Left ventricle myocardium superior (tissue), 1 donor: ENCODE measurements at regions not wholly inside any gene's neighbourhood (a gene's known extent, or its start where the extent isn't known, plus 50 kb on each side); places are given as distances from the start of the nearest gene placed in this dataset.

Experiments
- ATAC-seq: fragments of 200-7000 bp; cut with Tn5 transposase; one replicate; pipeline ENCODE4 v1.9.1; 2020; ENCODE audit warnings: mild to moderate bottlenecking, moderate library complexity
- DNase-seq: peaks from one replicate; pipeline ENCODE4 v3.0.0-alpha.2; 2020
- intact Hi-C: fragments of 100-400 bp; cut with micrococcal nuclease; formaldehyde crosslinking; loops from one replicate; pipeline ENCODE4 v1.11.0; 2022
- donor health status: DM: no; HTN: yes; CAD: no; lungs with severe emphysema.

- ATAC-seq (no peak), DNase-seq (no peak)
- intact Hi-C loops, result no loop called here
These were observed 51.0 kb upstream of the L3MBTL3 start for GRCh38 chr6:129967427-129967826.

DNA sequence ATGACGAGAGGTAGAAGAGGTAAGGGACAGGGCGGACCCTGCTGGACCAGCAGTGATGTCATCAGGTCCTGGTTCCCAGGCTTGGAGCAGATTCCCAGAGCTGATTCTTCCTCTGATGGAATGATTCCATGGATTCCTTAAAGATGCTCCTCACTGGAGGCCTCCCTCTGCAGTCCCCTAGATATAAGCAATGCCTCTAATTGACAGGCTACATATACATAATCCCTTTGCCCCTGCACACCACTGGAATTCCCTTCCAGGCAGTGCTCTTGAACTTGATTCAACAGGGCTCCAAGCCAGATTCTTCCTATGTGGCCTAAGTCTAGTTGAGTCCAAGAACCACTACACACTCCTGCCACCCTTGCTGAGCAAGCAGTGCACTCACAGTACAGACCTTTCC is 52.3 kb upstream of the L3MBTL3 start:
- intact Hi-C loops, result no loop called here
- DNase-seq (no peak), ATAC-seq (no peak)

GRCh38 chr6:129965096-129965495 is 53.3 kb upstream of the L3MBTL3 start:
- DNase-seq (no peak), ATAC-seq (no peak)
- intact Hi-C loops, result no loop called here

DNA sequence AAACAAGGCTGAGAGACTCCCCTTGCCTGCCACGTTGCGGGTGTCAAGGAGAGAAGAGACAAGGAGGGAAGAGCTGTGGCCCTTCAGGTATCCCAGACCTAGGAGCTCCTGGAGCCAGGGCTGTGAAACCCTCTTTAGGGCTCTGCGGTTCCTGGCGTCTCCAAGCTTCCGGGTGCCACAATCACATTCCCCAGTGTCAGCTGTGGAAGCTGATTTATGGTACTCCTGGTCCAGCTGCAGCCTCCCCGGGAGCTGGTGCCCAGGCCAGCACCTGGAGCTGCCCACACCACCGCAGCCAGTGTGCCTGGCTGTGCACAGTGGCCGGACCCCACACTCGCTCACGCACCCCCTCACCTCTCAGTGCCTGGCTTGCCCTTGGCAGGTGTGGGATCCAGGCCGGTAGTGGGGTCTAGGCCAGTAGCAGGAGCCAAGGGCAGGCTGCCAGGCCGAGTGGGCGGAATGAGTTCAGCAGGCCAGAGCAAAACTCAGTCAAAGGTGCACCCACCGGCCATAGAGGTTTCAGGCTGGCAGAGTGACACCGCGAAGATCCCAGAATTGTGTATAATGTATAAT is 58.9 kb upstream of the L3MBTL3 start:
- ATAC-seq, result no peak
- DNase-seq, result no peak
- intact Hi-C loops, result no loop called here

DNA sequence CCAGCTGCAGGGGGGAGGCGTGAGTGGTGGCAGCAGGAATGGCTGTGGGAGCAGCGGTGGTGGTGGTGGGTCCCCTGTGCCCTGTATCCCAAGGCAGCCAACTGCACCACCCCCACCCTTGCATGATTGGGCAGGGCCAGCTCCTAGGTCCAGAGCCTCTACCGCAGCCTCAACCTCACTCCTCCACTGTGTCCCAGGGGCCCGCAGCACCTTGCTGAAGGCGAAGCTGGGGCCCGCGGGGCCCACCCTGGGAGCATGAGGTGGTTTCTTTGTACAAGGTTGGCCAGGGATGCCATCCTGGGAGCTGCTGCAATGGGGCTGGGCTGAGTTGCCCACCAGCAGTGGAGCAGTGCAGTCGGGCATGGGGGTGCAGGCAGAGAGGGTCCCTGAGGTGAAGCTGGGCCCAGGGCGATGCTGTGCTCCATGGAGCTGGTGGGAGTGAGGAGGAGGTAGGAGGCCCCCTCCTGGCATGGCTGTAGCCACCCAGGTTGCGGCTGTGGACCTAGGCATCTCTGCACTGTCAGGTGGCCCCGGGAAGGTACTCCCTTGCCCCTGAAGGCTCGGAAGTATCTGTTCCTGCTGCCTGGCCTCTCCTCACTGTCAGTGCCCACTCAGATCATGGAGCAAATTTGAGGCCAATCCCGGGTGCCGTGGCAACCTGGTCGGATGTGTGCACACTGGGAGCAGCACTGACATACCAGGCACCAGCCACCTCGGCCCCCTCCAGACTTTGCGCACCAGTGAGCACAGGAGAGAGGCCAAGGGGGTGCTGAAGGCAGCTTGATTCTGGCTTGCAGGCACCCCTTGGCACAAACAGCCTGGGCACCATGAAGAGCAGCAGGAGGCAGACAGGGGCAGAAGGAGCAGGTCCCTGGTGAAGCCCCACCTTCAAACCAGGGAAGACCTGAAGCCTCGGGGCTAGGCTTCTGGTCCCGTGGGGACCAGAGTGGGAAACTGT is 60.2 kb upstream of the L3MBTL3 start:
- intact Hi-C loops, result no loop called here
- DNase-seq (no peak), ATAC-seq (no peak)

DNA sequence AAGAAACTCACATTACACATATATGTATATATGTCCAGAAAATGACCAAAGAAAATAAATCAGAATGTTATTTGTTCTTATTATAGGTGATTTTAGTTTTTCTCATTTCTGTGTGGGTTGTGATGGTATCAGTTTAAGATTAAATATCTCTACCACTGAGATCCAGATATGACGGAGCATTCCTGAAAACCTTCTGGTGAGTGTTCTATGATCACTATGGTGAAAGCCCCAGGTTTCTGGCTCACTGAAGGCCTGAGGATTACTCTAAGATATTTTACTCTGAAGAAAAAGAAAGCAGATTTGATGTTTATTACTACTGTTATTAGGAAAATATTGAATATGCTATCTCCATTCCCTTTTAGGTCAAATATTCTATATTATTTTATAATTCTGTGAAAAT is 62.8 kb upstream of the L3MBTL3 start:
- ATAC-seq (no peak), DNase-seq (no peak)
- intact Hi-C loops, result no loop called here

- DNase-seq, result no peak
- ATAC-seq, result no peak
- intact Hi-C loops, result no loop called here
These were observed 63.5 kb upstream of the L3MBTL3 start for GRCh38 chr6:129954749-129955431.

DNA sequence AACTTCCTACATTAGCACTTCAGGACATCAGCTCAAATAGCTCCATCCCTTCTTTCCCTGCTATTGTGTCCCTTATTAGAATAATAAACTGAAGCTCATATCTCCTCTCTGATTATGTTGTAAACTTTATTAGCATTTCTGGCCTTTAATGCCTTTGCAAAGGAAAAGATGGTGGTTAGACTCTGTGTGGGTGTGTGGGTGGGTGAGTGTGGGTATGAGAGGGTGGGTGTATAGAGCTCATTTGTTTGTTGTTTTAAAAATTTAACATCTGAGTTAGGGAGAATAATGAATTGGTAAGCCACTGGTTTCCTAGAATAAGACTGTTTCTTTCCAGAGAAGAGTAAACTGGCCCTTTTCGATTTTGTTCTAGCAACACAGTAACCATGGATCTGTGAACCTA is 70.6 kb upstream of the L3MBTL3 start:
- intact Hi-C loops, result no loop called here
- ATAC-seq, result no peak
- no peak for DNase-seq

GRCh38 chr6:129946439-129947140 is 71.8 kb upstream of the L3MBTL3 start:
- ATAC-seq, result no peak
- intact Hi-C loops, result no loop called here
- DNase-seq, result no peak

- intact Hi-C loops, result no loop called here
- no peak for DNase-seq
- no peak for ATAC-seq
These were observed 74.6 kb upstream of the L3MBTL3 start for GRCh38 chr6:129943637-129944271.

GRCh38 chr6:129940454-129941195 is 77.8 kb upstream of the L3MBTL3 start:
- intact Hi-C loops, result no loop called here
- ATAC-seq, result no peak

GRCh38 chr6:129938249-129939020 is 77.3 kb upstream of the TMEM244 start:
- no peak for DNase-seq
- intact Hi-C loops, result no loop called here
- no peak for ATAC-seq

More at GRCh38 chr6:129940454-129941195, 77.8 kb upstream of the L3MBTL3 start:
- no peak for DNase-seq

GRCh38 chr6:129936329-129937165 is 75.4 kb upstream of the TMEM244 start:
- ATAC-seq, result no peak
- intact Hi-C loops, result no loop called here
- DNase-seq, result peak; percentile 29

- intact Hi-C loops, result no loop called here
- ATAC-seq (no peak), DNase-seq (no peak)
These were observed 71.2 kb upstream of the TMEM244 start for GRCh38 chr6:129932321-129932720.

DNA sequence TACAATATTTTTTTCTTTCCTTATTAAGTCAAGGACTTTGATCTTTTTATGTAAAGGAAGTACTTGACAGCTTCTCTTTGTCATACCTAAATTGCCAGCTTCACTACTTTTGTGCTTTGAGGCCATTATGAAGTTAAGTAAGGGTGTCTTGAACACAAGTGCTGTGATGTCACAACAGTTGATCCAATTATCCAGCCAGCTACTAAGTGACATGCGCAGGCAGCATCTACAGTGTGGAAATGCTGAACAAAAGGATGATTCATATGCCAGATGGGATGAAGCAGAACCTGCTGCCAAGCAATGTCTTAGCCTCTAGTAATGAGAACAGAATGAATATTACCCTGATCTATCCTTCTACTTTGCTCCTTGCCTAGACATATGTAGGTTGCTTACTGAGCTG is 68.3 kb upstream of the TMEM244 start:
- no peak for ATAC-seq
- intact Hi-C loops, result no loop called here
- no peak for DNase-seq

DNA sequence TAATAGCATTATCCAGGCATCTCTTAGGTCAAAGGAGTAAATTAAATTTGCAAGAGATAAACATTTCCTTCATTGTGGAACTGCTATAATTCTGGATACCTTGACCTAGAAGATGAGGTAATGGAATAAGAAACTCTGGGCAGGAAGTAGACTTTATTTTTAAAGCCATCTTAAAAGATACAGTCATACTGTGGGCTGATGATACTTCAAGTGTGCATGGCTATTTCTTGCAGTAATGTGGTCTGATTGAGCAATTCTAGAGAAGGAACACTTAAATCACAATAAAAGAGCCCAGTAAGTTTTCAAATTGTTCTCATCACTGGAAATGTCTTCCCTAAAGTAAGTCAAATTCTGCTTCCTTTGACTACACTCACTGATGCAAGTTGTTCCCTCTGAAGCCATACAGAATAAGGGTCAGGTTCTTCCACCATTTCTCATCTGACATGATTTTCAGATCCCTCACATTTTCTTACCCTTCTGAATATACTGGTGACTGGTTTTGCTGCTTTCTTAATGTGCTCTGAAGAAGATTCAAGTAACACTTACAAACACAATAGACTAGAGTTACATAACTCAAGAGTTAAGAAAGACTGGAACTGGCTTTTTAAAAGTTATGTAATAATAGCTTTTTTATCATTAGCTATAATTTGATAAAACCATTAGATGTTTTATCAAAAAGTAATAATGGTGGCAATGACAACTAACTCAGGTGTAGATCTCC is 62.6 kb upstream of the TMEM244 start:
- intact Hi-C loops, result no loop called here
- DNase-seq (no peak), ATAC-seq (no peak)
